GM21737 (cell line): ENCODE measurements at regions not wholly inside any gene's neighbourhood (a gene's known extent, or its start where the extent isn't known, plus 50 kb on each side); places are given as distances from the start of the nearest gene placed in this dataset.
"Not testable (repeated sequence)": the region's sequence is repeated elsewhere in the genome, so short reads cannot be mapped to it uniquely, and the experiment has no call there.

Experiments
- ATAC-seq: cut with Tn5 transposase; IDR thresholded peaks from one replicate; pipeline ENCODE4 v1.9.1; 2021; ENCODE audit warnings: mild to moderate bottlenecking, moderate library complexity; ENCODE audit not compliant: unreplicated experiment

GRCh38 chr4:66486068-66486467, 815.8 kb upstream of the EPHA5 start:
- ATAC-seq: no peak

DNA sequence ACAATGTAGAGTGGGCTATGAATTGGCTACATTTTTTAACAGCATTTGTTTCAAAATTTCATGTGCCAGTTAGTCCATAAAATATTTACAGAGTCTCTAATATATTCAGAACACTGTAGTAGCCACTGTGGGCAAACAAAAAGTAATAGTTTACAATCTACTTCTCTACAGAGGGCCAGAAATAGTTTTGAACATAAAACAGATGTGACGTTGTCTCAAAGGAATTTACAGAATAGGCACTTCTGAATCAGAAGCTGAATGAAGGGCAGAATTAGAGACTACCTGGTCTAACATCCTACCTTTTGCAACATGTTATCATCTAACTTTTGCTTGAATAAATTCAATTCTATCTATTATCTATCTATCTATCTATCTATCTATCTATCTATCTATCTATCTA, 811.9 kb upstream of the EPHA5 start:
- ATAC-seq: no peak

- no peak for ATAC-seq
Observed at GRCh38 chr4:66475596-66475995, 805.3 kb upstream of the EPHA5 start.

GRCh38 chr4:66465111-66465510, 794.8 kb upstream of the EPHA5 start:
- no peak for ATAC-seq

- not testable (repeated sequence) for ATAC-seq
Observed at GRCh38 chr4:66462890-66463289, 792.6 kb upstream of the EPHA5 start.

DNA sequence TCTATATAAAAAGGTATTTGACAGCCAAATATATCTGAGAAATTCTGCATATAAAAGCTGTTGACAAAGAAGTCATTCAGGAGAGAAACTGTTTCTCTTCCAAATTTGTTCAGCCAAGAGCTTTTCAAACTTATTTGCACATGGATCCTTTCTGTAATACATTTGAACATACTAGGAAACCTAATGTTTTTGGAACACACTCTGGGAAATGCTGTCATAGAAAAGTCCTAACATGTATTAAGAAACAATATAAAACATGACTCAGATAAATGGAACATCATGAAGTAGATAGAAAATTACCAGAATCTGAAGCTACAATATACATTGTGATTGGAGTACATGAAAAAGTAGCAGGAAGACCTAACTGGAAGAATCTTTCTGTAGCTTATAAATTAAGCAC, 781.5 kb upstream of the EPHA5 start:
- ATAC-seq: no peak

DNA sequence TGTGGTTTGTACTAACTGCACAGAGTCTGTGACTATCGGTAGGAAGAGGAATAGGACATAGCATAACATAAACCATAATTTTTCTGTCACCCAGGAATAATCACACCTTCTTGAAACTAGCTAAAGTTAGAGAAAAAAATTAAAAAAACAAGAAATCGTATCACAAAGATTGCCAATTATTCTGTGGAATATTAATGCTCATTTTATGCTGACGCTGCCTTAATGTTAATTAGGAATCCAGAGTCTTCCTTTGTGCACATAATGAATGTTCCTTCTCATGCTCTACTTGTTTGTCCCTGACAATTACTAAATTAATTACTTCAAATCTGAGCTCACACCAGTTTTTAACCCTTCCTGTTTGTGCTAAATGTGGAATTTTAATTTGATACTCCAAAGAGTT, 772.7 kb upstream of the EPHA5 start:
- no peak for ATAC-seq

- ATAC-seq: no peak
Observed at GRCh38 chr4:66439508-66439907, 769.2 kb upstream of the EPHA5 start.

DNA sequence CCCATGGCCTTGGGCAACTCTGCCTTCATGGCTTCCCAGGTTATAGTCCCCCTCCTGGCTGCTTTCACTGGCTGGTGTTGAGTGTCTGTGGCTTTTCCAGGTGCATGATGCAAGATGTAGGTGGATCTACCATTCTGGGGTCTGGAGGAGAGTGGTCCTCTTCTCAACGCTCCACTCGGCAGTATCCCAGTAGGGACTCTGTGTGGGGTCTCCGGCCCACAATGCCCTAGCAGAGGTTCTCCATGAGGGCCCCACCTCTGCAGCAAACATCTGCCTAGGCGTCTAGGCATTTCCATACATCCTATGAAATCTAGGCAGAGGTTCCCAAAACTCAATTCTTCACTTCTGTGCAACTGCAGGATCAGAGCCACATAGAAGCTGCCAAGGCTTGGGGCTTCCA, 763.4 kb upstream of the EPHA5 start:
- no peak for ATAC-seq

DNA sequence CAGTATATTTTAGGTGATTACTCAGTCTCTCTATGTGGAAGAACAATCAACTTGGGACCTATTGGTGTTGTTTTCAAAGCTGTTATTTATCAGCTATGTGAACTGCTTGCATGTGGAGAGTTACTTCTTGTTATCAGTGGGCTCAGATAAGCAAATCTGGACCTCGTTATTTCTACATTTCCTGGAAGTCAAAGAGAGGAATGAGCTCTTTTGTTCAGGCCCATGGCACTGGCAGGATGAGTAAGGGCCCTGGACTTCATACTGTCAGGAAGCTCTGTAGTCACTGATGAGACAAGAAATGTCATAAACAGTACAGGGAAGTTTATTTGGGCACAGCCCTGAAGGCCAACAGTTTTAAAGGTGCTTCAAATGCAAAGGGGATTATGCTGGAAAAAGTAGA, 760.6 kb upstream of the EPHA5 start:
- ATAC-seq: no peak

DNA sequence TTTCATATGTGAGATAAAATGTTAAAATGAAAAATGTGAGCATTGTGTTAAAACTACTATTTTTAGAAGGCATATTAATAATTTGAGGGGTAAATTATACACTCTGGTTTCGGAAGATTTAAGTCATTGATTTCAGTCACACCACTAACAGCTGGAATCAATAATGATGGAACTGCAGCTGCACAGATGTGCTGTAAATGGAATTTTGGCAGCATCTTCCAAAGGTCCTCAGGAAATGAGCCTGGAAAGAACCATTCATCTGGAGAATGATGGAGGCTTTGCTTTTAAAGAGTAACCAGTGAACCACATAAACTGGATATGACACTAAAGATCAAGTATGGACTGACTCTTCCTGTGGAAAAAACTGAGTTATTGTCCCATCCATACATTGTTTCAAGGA, 759.0 kb upstream of the EPHA5 start:
- no peak for ATAC-seq

DNA sequence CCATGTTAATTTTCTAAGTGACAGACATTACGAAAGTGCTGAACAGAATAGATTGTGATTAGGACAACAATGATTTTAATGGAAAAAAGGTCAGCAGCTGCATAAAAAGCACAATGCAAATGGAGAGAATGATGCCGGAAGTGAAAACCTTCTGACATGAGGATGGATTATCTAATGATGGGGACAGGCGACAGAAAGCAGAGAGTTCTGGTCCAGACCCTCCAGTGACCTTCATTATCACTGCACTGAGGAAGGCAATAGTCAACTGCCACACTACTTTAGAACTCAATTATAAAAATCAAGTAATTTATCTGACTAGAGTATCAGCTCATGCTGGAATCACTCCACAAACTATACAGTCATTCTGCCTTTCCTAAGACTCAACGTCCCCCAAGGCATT, 746.1 kb upstream of the EPHA5 start:
- no peak for ATAC-seq

GRCh38 chr4:66404141-66404540, 733.9 kb upstream of the EPHA5 start:
- no peak for ATAC-seq

GRCh38 chr4:66376921-66377320, 706.6 kb upstream of the EPHA5 start:
- no peak for ATAC-seq

DNA sequence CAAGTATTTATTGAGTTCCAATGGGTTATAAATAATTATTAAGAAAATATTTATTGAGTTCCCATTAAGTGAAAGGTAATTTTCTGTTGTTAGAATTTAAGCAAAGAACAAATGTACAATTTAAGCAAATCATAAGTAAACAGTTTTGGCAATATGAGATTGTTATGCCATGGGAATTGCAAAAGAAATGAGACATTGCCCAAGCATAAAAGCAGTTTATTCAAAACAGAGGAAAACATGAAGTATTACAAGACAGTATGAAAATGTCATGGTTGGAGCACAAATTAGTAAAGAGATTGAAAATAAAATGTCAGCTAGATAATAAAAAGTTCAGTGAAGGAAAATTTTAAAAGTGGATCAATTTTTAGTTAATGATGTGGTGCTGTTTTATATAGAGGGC, 706.1 kb upstream of the EPHA5 start:
- no peak for ATAC-seq

- ATAC-seq: no peak
Observed at GRCh38 chr4:66373268-66373667, 703.0 kb upstream of the EPHA5 start.

- no peak for ATAC-seq
Observed at GRCh38 chr4:66372706-66373105, 702.4 kb upstream of the EPHA5 start.

- ATAC-seq: no peak
Observed at GRCh38 chr4:66367043-66367660, 696.9 kb upstream of the EPHA5 start.

- ATAC-seq: not testable (repeated sequence)
Observed at GRCh38 chr4:66360395-66360794, 690.1 kb upstream of the EPHA5 start.

- no peak for ATAC-seq
Observed at GRCh38 chr4:66357316-66357715, 687.0 kb upstream of the EPHA5 start.

DNA sequence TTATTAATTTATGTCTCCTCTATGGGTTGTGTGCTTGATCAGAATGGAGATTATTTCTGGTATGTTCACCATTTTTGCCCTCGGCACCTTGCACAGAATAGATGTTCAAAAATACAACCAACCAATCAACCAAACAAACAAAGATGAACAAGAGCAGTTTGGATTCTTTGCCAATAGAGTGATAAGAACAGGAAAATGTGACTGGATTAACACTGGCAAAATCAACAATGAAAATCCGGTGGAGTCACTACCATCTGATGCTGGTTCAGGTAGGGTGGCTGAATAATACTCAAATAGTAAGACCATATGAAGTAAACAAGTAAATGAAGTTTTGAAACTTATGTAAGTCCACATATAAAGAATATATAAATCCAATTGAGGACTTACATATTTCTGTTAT, 685.0 kb upstream of the EPHA5 start:
- ATAC-seq: no peak

GRCh38 chr4:66351761-66352160, 681.5 kb upstream of the EPHA5 start:
- no peak for ATAC-seq

DNA sequence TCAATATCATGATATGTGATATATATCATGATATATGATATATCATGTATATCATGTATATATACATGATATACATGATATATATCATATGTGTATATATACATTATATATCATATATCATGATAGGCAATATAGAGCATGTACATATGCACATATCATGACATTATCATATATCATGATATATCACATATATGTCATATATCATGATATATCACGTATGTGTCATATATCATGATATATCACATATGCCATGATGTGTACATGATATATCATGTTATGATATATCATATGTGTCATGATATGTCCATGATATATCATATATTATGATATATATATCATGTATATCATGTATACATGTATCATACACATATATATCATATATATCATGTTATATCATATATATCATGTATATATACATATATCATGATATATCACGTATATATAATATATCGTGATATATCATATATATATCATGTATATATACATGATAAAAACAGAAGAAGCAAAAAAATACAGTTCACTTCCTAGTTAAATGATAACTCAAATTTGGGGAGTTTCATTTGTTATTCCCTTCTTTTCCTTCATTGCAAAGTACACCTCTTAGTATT, 670.1 kb upstream of the EPHA5 start:
- ATAC-seq: no peak
